Fibroblast of lung (primary cell): ENCODE measurements at regions not wholly inside any gene's neighbourhood (a gene's known extent, or its start where the extent isn't known, plus 50 kb on each side); places are given as distances from the start of the nearest gene placed in this dataset.

Experiments used
- DNase-seq, 2 donors: peaks; one replicate each; pipeline versions ENCODE4 v3.0.0 to v3.0.0-alpha.2; 2010; ENCODE audit warnings: low read depth in 2 of 2
- H2AFZ ChIP-seq: 2 replicates; pipeline ENCODE4 v1.5.1; 2012; ENCODE audit warnings: low read length, control low read depth, inconsistent platforms
- H3K27ac ChIP-seq: 2 replicates; pipeline ENCODE4 v1.5.1; 2011; ENCODE audit warnings: low read length, control low read depth; ENCODE audit not compliant: insufficient read depth
- H3K27me3 ChIP-seq: 2 replicates; pipeline ENCODE4 v1.5.1; 2011; ENCODE audit warnings: mild to moderate bottlenecking, low read length; ENCODE audit not compliant: control insufficient read depth, insufficient read depth
- H3K36me3 ChIP-seq: 2 replicates; pipeline ENCODE4 v1.5.1; 2011; ENCODE audit warnings: low read length; ENCODE audit not compliant: control insufficient read depth, insufficient read depth
- H3K4me1 ChIP-seq: 2 replicates; pipeline ENCODE4 v1.5.1; 2011; ENCODE audit warnings: low read length; ENCODE audit not compliant: control insufficient read depth, insufficient read depth; ENCODE audit errors: extremely low read depth
- H3K4me2 ChIP-seq: 2 replicates; pipeline ENCODE4 v1.5.1; 2011; ENCODE audit warnings: low read length, control low read depth; ENCODE audit not compliant: insufficient read depth; ENCODE audit errors: extremely low read depth
- H3K4me3 ChIP-seq, 4 experiments: fragments of 200-600 bp in 1 of 4; sonication (generic) in 1 of 4; replicated peaks in 1 of 4; 2 replicates each; pipeline ENCODE4 v1.5.1; 2011 to 2016; ENCODE audit warnings: low read length in 4 of 4, low read depth in 3 of 4, mild to moderate bottlenecking in 3 of 4, control low read depth in 2 of 4, inconsistent platforms in 1 of 4, mixed read lengths in 1 of 4; ENCODE audit not compliant: insufficient read depth in 1 of 4; ENCODE audit errors: control extremely low read depth in 1 of 4
- H3K79me2 ChIP-seq: 2 replicates; pipeline ENCODE4 v1.5.1; 2012; ENCODE audit warnings: mild to moderate bottlenecking, low read length, inconsistent platforms; ENCODE audit not compliant: control insufficient read depth, insufficient read depth
- H3K9ac ChIP-seq: 2 replicates; pipeline ENCODE4 v1.5.1; 2011; ENCODE audit warnings: mild to moderate bottlenecking, low read length, control low read depth; ENCODE audit not compliant: insufficient read depth
- H3K9me3 ChIP-seq: 2 replicates; pipeline ENCODE4 v1.5.1; 2012; ENCODE audit warnings: low read depth, low read length; ENCODE audit not compliant: control insufficient read depth, insufficient read depth
- H4K20me1 ChIP-seq: 2 replicates; pipeline ENCODE4 v1.5.1; 2011; ENCODE audit warnings: low read length; ENCODE audit not compliant: control insufficient read depth, insufficient read depth; ENCODE audit errors: extremely low read depth
- EZH2 ChIP-seq: IDR thresholded peaks from 2 replicates; pipeline ENCODE4 v1.5.1; 2012; ENCODE audit warnings: low read length, control low read depth, mild to moderate bottlenecking; ENCODE audit errors: missing control alignments
- TF ChIP-seq, protein P1 (sequence below), 2 donors: IDR thresholded peaks in 1 of 2; conservative IDR thresholded peaks in 1 of 2; 1 replicate in 1 of 2; 2 replicates in 1 of 2; pipeline ENCODE4 v1.5.1; 2011 to 2012; ENCODE audit warnings: low read length in 2 of 2, control low read depth in 1 of 2, inconsistent platforms in 1 of 2, low read depth in 1 of 2, mild to moderate bottlenecking in 1 of 2

DNA sequence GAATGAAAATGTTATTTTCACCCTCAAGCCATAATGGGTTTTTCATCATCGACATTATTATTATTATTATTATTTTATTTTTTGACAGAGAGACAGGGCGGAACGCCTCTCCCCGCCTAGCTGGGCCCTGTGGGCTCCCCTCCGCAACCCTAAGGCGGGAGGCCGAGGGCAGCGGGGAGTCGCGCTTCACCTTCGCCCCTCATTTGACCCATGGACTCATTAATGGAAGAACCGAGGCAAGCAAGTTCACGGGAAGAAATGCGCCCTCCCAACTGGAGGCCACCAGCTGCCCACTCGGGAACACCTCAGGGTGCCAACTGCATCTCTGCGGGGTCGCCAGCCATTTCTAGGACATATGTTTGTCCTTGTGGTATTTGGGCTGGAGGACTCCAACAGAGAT is 115.3 kb upstream of the KIRREL3 start:
- Histone ChIP-seq H3K4me1 (no peaks in the 10 kb centered on the region), H3K27me3 (no peaks in the 10 kb centered on the region)
- TF ChIP-seq EZH2: no peak
- TF ChIP-seq, protein P1, sequence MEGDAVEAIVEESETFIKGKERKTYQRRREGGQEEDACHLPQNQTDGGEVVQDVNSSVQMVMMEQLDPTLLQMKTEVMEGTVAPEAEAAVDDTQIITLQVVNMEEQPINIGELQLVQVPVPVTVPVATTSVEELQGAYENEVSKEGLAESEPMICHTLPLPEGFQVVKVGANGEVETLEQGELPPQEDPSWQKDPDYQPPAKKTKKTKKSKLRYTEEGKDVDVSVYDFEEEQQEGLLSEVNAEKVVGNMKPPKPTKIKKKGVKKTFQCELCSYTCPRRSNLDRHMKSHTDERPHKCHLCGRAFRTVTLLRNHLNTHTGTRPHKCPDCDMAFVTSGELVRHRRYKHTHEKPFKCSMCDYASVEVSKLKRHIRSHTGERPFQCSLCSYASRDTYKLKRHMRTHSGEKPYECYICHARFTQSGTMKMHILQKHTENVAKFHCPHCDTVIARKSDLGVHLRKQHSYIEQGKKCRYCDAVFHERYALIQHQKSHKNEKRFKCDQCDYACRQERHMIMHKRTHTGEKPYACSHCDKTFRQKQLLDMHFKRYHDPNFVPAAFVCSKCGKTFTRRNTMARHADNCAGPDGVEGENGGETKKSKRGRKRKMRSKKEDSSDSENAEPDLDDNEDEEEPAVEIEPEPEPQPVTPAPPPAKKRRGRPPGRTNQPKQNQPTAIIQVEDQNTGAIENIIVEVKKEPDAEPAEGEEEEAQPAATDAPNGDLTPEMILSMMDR (conservative IDR thresholded peaks at IDR 0.05 in 1 of 2, IDR thresholded peaks at IDR 0.05 in 1 of 2; ENCODE audit: low read depth in 1 of 2, low read length in 2 of 2): no peak

DNA sequence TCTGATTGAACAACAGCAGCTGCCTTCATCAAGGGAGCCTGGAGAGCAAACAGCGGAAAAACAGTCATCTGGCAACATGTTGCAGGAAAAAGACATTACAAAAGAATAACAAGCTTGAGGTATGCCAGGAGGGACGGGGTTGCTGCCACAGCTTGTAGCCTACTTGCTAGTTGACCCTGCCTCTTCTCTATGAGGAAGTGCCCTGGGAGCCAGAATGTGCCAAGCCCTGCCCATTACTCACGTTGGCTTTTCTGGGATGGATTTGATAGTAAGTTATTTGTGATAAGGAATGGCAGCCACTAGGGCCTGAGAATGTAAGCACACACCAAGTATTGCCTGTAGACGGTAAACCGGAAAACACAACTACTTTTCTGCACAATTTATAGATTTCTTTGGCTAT is 113.5 kb upstream of the KIRREL3 start:
- no peaks in the 10 kb centered on the region for H3K4me1 ChIP-seq
- H3K9me3 ChIP-seq: no peaks in the 10 kb centered on the region
- DNase-seq: no peak
- no peak overlapping the region for H3K4me2 ChIP-seq
- TF ChIP-seq EZH2: no peak
- TF ChIP-seq, protein P1 (conservative IDR thresholded peaks at IDR 0.05 in 1 of 2, IDR thresholded peaks at IDR 0.05 in 1 of 2; ENCODE audit: low read depth in 1 of 2, low read length in 2 of 2): no peak
- H3K4me3 ChIP-seq: no peak overlapping the region
- H2AFZ ChIP-seq: no peak overlapping the region
- H3K9ac ChIP-seq: no peak overlapping the region
- no peaks in the 10 kb centered on the region for H3K79me2 ChIP-seq
- H3K27ac ChIP-seq: no peak overlapping the region
- no peaks in the 10 kb centered on the region for H3K27me3 ChIP-seq
- no peaks in the 10 kb centered on the region for H3K36me3 ChIP-seq
- H4K20me1 ChIP-seq: no peaks in the 10 kb centered on the region

More for the DNA sequence above, 115.3 kb upstream of the KIRREL3 start:
- H3K36me3 ChIP-seq: no peaks in the 10 kb centered on the region
- H3K27ac ChIP-seq: no peak overlapping the region
- H2AFZ ChIP-seq: no peak overlapping the region
- no peaks in the 10 kb centered on the region for H3K79me2 ChIP-seq
- H3K9me3 ChIP-seq: no peaks in the 10 kb centered on the region
- no peak for DNase-seq
- no peak overlapping the region for H3K4me3 ChIP-seq
- H3K9ac ChIP-seq: no peak overlapping the region
- no peak overlapping the region for H3K4me2 ChIP-seq
- no peaks in the 10 kb centered on the region for H4K20me1 ChIP-seq

DNA sequence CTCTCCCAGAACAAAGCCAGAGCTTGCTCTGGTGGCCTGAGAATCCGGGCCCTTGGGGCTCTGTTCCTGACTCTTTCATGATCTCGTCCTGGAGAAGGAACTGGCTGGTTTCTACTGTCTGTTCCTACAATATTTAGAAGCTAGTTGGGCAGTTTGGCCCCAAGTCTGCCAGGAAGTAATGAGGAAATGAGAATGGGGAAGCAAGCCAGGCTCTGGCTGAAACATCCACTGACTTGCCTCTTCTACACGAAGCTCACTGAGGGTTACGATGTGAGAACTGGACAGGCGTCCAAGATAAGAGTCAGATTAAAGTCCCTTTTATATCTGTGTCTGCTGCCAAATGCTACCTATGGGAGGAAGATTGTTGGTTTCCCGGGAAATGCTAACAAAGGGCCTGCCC is 110.0 kb upstream of the KIRREL3 start:
- H3K9ac ChIP-seq: no peak overlapping the region
- H3K4me2 ChIP-seq: no peak overlapping the region
- H3K4me1 ChIP-seq: no peaks in the 10 kb centered on the region
- no peaks in the 10 kb centered on the region for H3K36me3 ChIP-seq
- H3K9me3 ChIP-seq: no peaks in the 10 kb centered on the region
- H2AFZ ChIP-seq: no peak overlapping the region
- TF ChIP-seq EZH2: no peak
- TF ChIP-seq, protein P1 (conservative IDR thresholded peaks at IDR 0.05 in 1 of 2, IDR thresholded peaks at IDR 0.05 in 1 of 2; ENCODE audit: low read depth in 1 of 2, low read length in 2 of 2): no peak
- no peaks in the 10 kb centered on the region for H3K27me3 ChIP-seq
- no peak overlapping the region for H3K4me3 ChIP-seq
- no peak overlapping the region for H3K27ac ChIP-seq
- H4K20me1 ChIP-seq: no peaks in the 10 kb centered on the region
- no peaks in the 10 kb centered on the region for H3K79me2 ChIP-seq
- DNase-seq: no peak
